ENCODE measurements at regions not wholly inside any gene's neighbourhood (a gene's known extent, or its start where the extent isn't known, plus 50 kb on each side); places are given as distances from the start of the nearest gene placed in this dataset.
"Not testable (repeated sequence)": the region's sequence is repeated elsewhere in the genome, so short reads cannot be mapped to it uniquely, and the experiment has no call there.

GRCh38 chr13:21913010-21913409 lies 242.1 kb downstream of the FGF9 start:
- Histone ChIP-seq H3K27ac (ENCODE audit: extremely low read depth, low read depth, low read length) (no peak overlapping the region), H3K36me3 (ENCODE audit: control insufficient read depth in 2 of 2, insufficient read depth in 1 of 2, low read length in 2 of 2) (no peaks in the 10 kb centered on the region), H3K9me3 (ENCODE audit: control insufficient read depth, insufficient read depth, low read depth, low read length) (no peaks in the 10 kb centered on the region), H3K4me3 (ENCODE audit: low read depth, low read length) (no peak overlapping the region), H3K4me1 (ENCODE audit: control insufficient read depth, insufficient read depth, low read length) (no peaks in the 10 kb centered on the region)
- ChIA-PET POLR2A (no interaction called here), CTCF (interaction anchor here (0.6 to 1.0 kb wide), 6 partner anchors 10 to 843 kb away, joined by 3 to 4 read pairs (median 3); no protein-coding TSS in a partner anchor)
- TF ChIP-seq ZNF654 (tag by site-specific recombination; IDR thresholded peaks at IDR 0.05; ENCODE audit: low read depth) (0 out of 2 replicates have a peak, but pooled peaks have one; percentile 20), TRIM28 (IDR thresholded peaks at IDR 0.05; ENCODE audit: borderline replicate concordance, low read length) (no peak)

GRCh38 chr13:21917086-21918015 lies 246.5 kb downstream of the FGF9 start:
- Histone ChIP-seq H3K27ac (ENCODE audit: extremely low read depth, low read depth, low read length) (no peak overlapping the region), H3K4me1 (ENCODE audit: control insufficient read depth, insufficient read depth, low read length) (no peaks in the 10 kb centered on the region), H3K9me3 (ENCODE audit: control insufficient read depth, insufficient read depth, low read depth, low read length) (no peaks in the 10 kb centered on the region), H3K4me3 (ENCODE audit: low read depth, low read length) (no peak overlapping the region), H3K36me3 (ENCODE audit: control insufficient read depth in 2 of 2, insufficient read depth in 1 of 2, low read length in 2 of 2) (no peaks in the 10 kb centered on the region)
- ChIA-PET POLR2A (no interaction called here), CTCF (no interaction called here)
- TF ChIP-seq SALL2 (tag by site-specific recombination; IDR thresholded peaks at IDR 0.05; ENCODE audit: borderline replicate concordance) (no peak), ZNF214 (tag by site-specific recombination; IDR thresholded peaks at IDR 0.05; ENCODE audit: borderline replicate concordance) (no peak), ZFHX2 (tag by site-specific recombination; conservative IDR thresholded peaks at IDR 0.05) (no peak), REST (tag by site-specific recombination; IDR thresholded peaks at IDR 0.05) (no peak), KLF16 (tag by site-specific recombination; IDR thresholded peaks at IDR 0.05) (no peak)

- H3K9me3 ChIP-seq (ENCODE audit: control insufficient read depth, insufficient read depth, low read depth, low read length); H3K36me3 ChIP-seq (ENCODE audit: control insufficient read depth in 2 of 2, insufficient read depth in 1 of 2, low read length in 2 of 2); H3K4me1 ChIP-seq (ENCODE audit: control insufficient read depth, insufficient read depth, low read length); H3K27ac ChIP-seq (ENCODE audit: extremely low read depth, low read depth, low read length); CTCF ChIA-PET; H3K4me3 ChIP-seq (ENCODE audit: low read depth, low read length); POLR2A ChIA-PET: not testable (repeated sequence)
These were observed 249.9 kb downstream of the FGF9 start for GRCh38 chr13:21920802-21921201.

GRCh38 chr13:21924958-21925357 lies 254.1 kb downstream of the FGF9 start:
- ChIA-PET CTCF (no interaction called here), POLR2A (no interaction called here)
- TF ChIP-seq ZNF133 (tag by site-specific recombination; IDR thresholded peaks at IDR 0.05) (no peak), ZNF302 (tag by site-specific recombination; IDR thresholded peaks at IDR 0.05; ENCODE audit: low read depth) (no peak), ZNF274 (IDR thresholded peaks at IDR 0.05; ENCODE audit: low read length) (no peak), ZNF274 (tag by site-specific recombination; IDR thresholded peaks at IDR 0.05; ENCODE audit: borderline replicate concordance) (no peak), ZNF23 (tag by site-specific recombination; IDR thresholded peaks at IDR 0.05; ENCODE audit: borderline replicate concordance) (no peak), ZNF138 (tag by site-specific recombination; IDR thresholded peaks at IDR 0.05; ENCODE audit: borderline replicate concordance) (no peak)
- H3K36me3 ChIP-seq (ENCODE audit: control insufficient read depth in 2 of 2, insufficient read depth in 1 of 2, low read length in 2 of 2) = no peaks in the 10 kb centered on the region
- no peak overlapping the region for H3K4me3 ChIP-seq (ENCODE audit: low read depth, low read length)
- H3K27ac ChIP-seq (ENCODE audit: extremely low read depth, low read depth, low read length) = no peak overlapping the region
- no peaks in the 10 kb centered on the region for H3K9me3 ChIP-seq (ENCODE audit: control insufficient read depth, insufficient read depth, low read depth, low read length)
- no peaks in the 10 kb centered on the region for H3K4me1 ChIP-seq (ENCODE audit: control insufficient read depth, insufficient read depth, low read length)
